ENCODE measurements at regions not wholly inside any gene's neighbourhood (a gene's known extent, or its start where the extent isn't known, plus 50 kb on each side); places are given as distances from the start of the nearest gene placed in this dataset.

GRCh38 chr17:70608957-70609356 lies 439.6 kb downstream of the KCNJ2 start:
- TF ChIP-seq CTCF (IDR thresholded peaks at IDR 0.05; ENCODE audit: unreplicated experiment): no peak
- Mint-ChIP-seq H3K4me1 (peaks cover 14% of the 10 kb centered on the region), H3K9me3 (peaks cover 4% of the 10 kb centered on the region), H3K36me3 (no peaks in the 10 kb centered on the region), H3K27ac (no peak overlapping the region), H3K4me3 (no peak overlapping the region), H3K27me3 (ENCODE audit: low read depth) (no peaks in the 10 kb centered on the region)
- no peak for DNase-seq (ENCODE audit: low spot score in 2 of 2, unreplicated experiment in 2 of 2)

- Mint-ChIP-seq H3K36me3 (no peaks in the 10 kb centered on the region), H3K4me3 (no peak overlapping the region), H3K9me3 (peaks cover 4% of the 10 kb centered on the region), H3K27me3 (ENCODE audit: low read depth) (no peaks in the 10 kb centered on the region), H3K27ac (no peak overlapping the region), H3K4me1 (peaks cover 13% of the 10 kb centered on the region)
- no peak for TF ChIP-seq CTCF (IDR thresholded peaks at IDR 0.05; ENCODE audit: unreplicated experiment)
- DNase-seq (ENCODE audit: low spot score in 2 of 2, unreplicated experiment in 2 of 2): no peak
Observed at GRCh38 chr17:70609566-70609965, 440.2 kb downstream of the KCNJ2 start.

GRCh38 chr17:70610161-70610560 lies 440.8 kb downstream of the KCNJ2 start:
- no peak for TF ChIP-seq CTCF (IDR thresholded peaks at IDR 0.05; ENCODE audit: unreplicated experiment)

GRCh38 chr17:70613681-70614080 lies 444.3 kb downstream of the KCNJ2 start:
- no peaks in the 10 kb centered on the region for H3K36me3 Mint-ChIP-seq
- H3K27ac Mint-ChIP-seq: no peak overlapping the region
- no peak for TF ChIP-seq CTCF (IDR thresholded peaks at IDR 0.05; ENCODE audit: unreplicated experiment)
- H3K4me1 Mint-ChIP-seq: peaks cover 3% of the 10 kb centered on the region
- H3K4me3 Mint-ChIP-seq: no peak overlapping the region
- H3K27me3 Mint-ChIP-seq (ENCODE audit: low read depth): no peaks in the 10 kb centered on the region
- DNase-seq (ENCODE audit: low spot score in 2 of 2, unreplicated experiment in 2 of 2): no peak
- peaks cover 12% of the 10 kb centered on the region for H3K9me3 Mint-ChIP-seq

More at GRCh38 chr17:70610161-70610560, 440.8 kb downstream of the KCNJ2 start:
- peaks cover 9% of the 10 kb centered on the region for H3K4me1 Mint-ChIP-seq
- H3K9me3 Mint-ChIP-seq: peaks cover 6% of the 10 kb centered on the region
- no peaks in the 10 kb centered on the region for H3K36me3 Mint-ChIP-seq
- no peaks in the 10 kb centered on the region for H3K27me3 Mint-ChIP-seq (ENCODE audit: low read depth)
- H3K4me3 Mint-ChIP-seq: no peak overlapping the region
- no peak for DNase-seq (ENCODE audit: low spot score in 2 of 2, unreplicated experiment in 2 of 2)
- no peak overlapping the region for H3K27ac Mint-ChIP-seq

- TF ChIP-seq CTCF (IDR thresholded peaks at IDR 0.05; ENCODE audit: unreplicated experiment): no peak
- Mint-ChIP-seq H3K27ac (no peak overlapping the region), H3K9me3 (peaks cover 12% of the 10 kb centered on the region), H3K27me3 (ENCODE audit: low read depth) (no peaks in the 10 kb centered on the region), H3K36me3 (no peaks in the 10 kb centered on the region), H3K4me3 (no peak overlapping the region), H3K4me1 (no peaks in the 10 kb centered on the region)
- no peak for DNase-seq (ENCODE audit: low spot score in 2 of 2, unreplicated experiment in 2 of 2)
Observed at GRCh38 chr17:70615831-70616230, 446.5 kb downstream of the KCNJ2 start.

- H3K27me3 Mint-ChIP-seq (ENCODE audit: low read depth): no peaks in the 10 kb centered on the region
- no peak for TF ChIP-seq CTCF (IDR thresholded peaks at IDR 0.05; ENCODE audit: unreplicated experiment)
- no peak overlapping the region for H3K27ac Mint-ChIP-seq
- DNase-seq (ENCODE audit: low spot score in 2 of 2, unreplicated experiment in 2 of 2): no peak
- H3K4me3 Mint-ChIP-seq: no peak overlapping the region
- H3K36me3 Mint-ChIP-seq: no peaks in the 10 kb centered on the region
- peaks cover 14% of the 10 kb centered on the region for H3K4me1 Mint-ChIP-seq
- H3K9me3 Mint-ChIP-seq: peaks cover 8% of the 10 kb centered on the region
Observed at GRCh38 chr17:70618641-70619040, 449.3 kb downstream of the KCNJ2 start.
